B cell (primary cell): ENCODE measurements at regions not wholly inside any gene's neighbourhood (a gene's known extent, or its start where the extent isn't known, plus 50 kb on each side); places are given as distances from the start of the nearest gene placed in this dataset.

Experiments used
- ATAC-seq: fragments of 200-7000 bp; cut with Tn5 transposase; one replicate; pipeline ENCODE4 v1.10.0; 2021; ENCODE audit warnings: low read depth, mild to moderate bottlenecking, moderate number of reproducible peaks, moderate library complexity
- CTCF ChIA-PET: fragments of 350-600 bp; sonication (Branson Sonifier 250); formaldehyde crosslinking; loops from one replicate; lab custom pipeline; 2021; ENCODE audit warnings: antibody characterized with exemption, inconsistent platforms; lab: Charles Lee
- POLR2A ChIA-PET: fragments of 350-600 bp; sonication (Branson Sonifier 250); formaldehyde crosslinking; loops from one replicate; lab custom pipeline; 2021; ENCODE audit warnings: antibody characterized with exemption; lab: Charles Lee
- DNase-seq: peaks from one replicate; pipeline ENCODE4 v3.0.0; 2013
- H2AFZ ChIP-seq: 2 replicates; pipeline ENCODE4 v1.6.1; 2012; ENCODE audit warnings: mild to moderate bottlenecking, low read depth, low read length; ENCODE audit not compliant: insufficient read depth, poor library complexity, severe bottlenecking
- H3K27ac ChIP-seq, 2 donors: 1 replicate in 1 of 2; 2 replicates in 1 of 2; pipeline ENCODE4 v1.5.1; 2012 to 2013; ENCODE audit warnings: low read length in 2 of 2, mild to moderate bottlenecking in 2 of 2, moderate library complexity in 1 of 2
- H3K27me3 ChIP-seq, 4 experiments: fragments of 200-600 bp in 1 of 4; sonication (generic) in 1 of 4; replicated peaks in 1 of 4; 1 replicate in 2 of 4; 2 replicates in 2 of 4; pipeline versions ENCODE4 v1.6.1 to v1.7.0; 2013 to 2016; ENCODE audit warnings: low read length in 3 of 4, mild to moderate bottlenecking in 2 of 4, mixed read lengths in 1 of 4, moderate library complexity in 1 of 4; ENCODE audit not compliant: insufficient read depth in 4 of 4, control insufficient read depth in 3 of 4; ENCODE audit errors: control extremely low read depth in 1 of 4
- H3K36me3 ChIP-seq, 2 experiments: replicated peaks in 1 of 2; 1 replicate in 1 of 2; 2 replicates in 1 of 2; pipeline versions ENCODE4 v1.6.1 to v1.7.1; 2013; ENCODE audit warnings: low read length in 1 of 2; ENCODE audit not compliant: insufficient read depth in 2 of 2, control insufficient read depth in 1 of 2; ENCODE audit errors: control extremely low read depth in 1 of 2, extremely low read depth in 1 of 2
- H3K4me1 ChIP-seq, 2 donors: fragments of 200-600 bp in 1 of 2; sonication (generic) in 1 of 2; 1 replicate in 1 of 2; 2 replicates in 1 of 2; pipeline versions ENCODE4 v1.5.1 to v1.6.1; 2013 to 2017; ENCODE audit warnings: low read length in 2 of 2; ENCODE audit not compliant: control insufficient read depth in 2 of 2, insufficient read depth in 2 of 2
- H3K4me2 ChIP-seq: replicated peaks from 2 replicates; pipeline ENCODE3; 2012; ENCODE audit warnings: mild to moderate bottlenecking, low read depth, low read length; ENCODE audit not compliant: poor library complexity, severe bottlenecking
- H3K4me3 ChIP-seq, 5 experiments: fragments of 200-600 bp in 1 of 5; sonication (generic) in 1 of 5; 1 replicate in 3 of 5; 2 replicates in 2 of 5; pipeline versions ENCODE4 v1.5.1 to v1.7.0; 2011 to 2016; ENCODE audit warnings: low read length in 4 of 5, mild to moderate bottlenecking in 4 of 5, low read depth in 2 of 5, control low read depth in 1 of 5, moderate library complexity in 1 of 5; ENCODE audit not compliant: insufficient read depth in 1 of 5; ENCODE audit errors: control extremely low read depth in 1 of 5, extremely low read depth in 1 of 5
- H3K79me2 ChIP-seq: fragments of 200-600 bp; sonication (generic); one replicate; pipeline ENCODE4 v1.6.0; 2016; ENCODE audit warnings: low read length; ENCODE audit not compliant: control insufficient read depth, insufficient read depth
- H3K9ac ChIP-seq: fragments of 200-600 bp; sonication (generic); 2 replicates; pipeline ENCODE4 v1.6.1; 2017; ENCODE audit warnings: mild to moderate bottlenecking, low read length, moderate library complexity
- H3K9me3 ChIP-seq, 3 donors: one replicate each; pipeline versions ENCODE4 v1.6.1 to v1.7.1; 2013; ENCODE audit warnings: low read length in 2 of 3; ENCODE audit not compliant: control insufficient read depth in 2 of 3, insufficient read depth in 1 of 3; ENCODE audit errors: control extremely low read depth in 1 of 3
- H4K20me1 ChIP-seq: 2 replicates; pipeline ENCODE4 v1.6.0; 2012; ENCODE audit warnings: mild to moderate bottlenecking, low read length; ENCODE audit not compliant: insufficient read depth, control insufficient read depth, poor library complexity, severe bottlenecking
- H3K27ac Mint-ChIP-seq: one replicate; pipeline ENCODE4 v1.8.0; 2021; ENCODE audit warnings: mixed read lengths
- H3K27me3 Mint-ChIP-seq: one replicate; pipeline ENCODE4 v1.8.0; 2021; ENCODE audit warnings: mixed read lengths
- H3K4me1 Mint-ChIP-seq: one replicate; pipeline ENCODE4 v1.8.0; 2021; ENCODE audit warnings: mixed read lengths
- H3K4me3 Mint-ChIP-seq: one replicate; pipeline ENCODE4 v1.8.0; 2021; ENCODE audit warnings: mixed read lengths
- H3K9me3 Mint-ChIP-seq: one replicate; pipeline ENCODE4 v1.8.0; 2022; ENCODE audit warnings: mixed read lengths; ENCODE audit not compliant: insufficient read depth
- EZH2 ChIP-seq: IDR thresholded peaks from 2 replicates; pipeline ENCODE4 v1.6.1; 2012; ENCODE audit warnings: borderline replicate concordance, low read depth, mild to moderate bottlenecking, moderate library complexity, low read length; ENCODE audit not compliant: insufficient read depth, poor library complexity, severe bottlenecking
- WGBS: methylation state at CpG from one replicate; pipeline ENCODE4 v1.1.5; 2013; ENCODE audit warnings: missing lambda C conversion rate; ENCODE audit not compliant: insufficient coverage; 5-methylcytosine and 5-hydroxymethylcytosine counted together
- intact Hi-C: fragments of 100-400 bp; cut with micrococcal nuclease; formaldehyde crosslinking; loops from one replicate; pipeline ENCODE4 v1.10.0; 2022
- TF ChIP-seq, protein P1 (sequence below): fragments of 200-600 bp; IDR thresholded peaks from one replicate; pipeline ENCODE4 v1.8.0; 2022; ENCODE audit warnings: antibody characterized with exemption, mild to moderate bottlenecking

DNA sequence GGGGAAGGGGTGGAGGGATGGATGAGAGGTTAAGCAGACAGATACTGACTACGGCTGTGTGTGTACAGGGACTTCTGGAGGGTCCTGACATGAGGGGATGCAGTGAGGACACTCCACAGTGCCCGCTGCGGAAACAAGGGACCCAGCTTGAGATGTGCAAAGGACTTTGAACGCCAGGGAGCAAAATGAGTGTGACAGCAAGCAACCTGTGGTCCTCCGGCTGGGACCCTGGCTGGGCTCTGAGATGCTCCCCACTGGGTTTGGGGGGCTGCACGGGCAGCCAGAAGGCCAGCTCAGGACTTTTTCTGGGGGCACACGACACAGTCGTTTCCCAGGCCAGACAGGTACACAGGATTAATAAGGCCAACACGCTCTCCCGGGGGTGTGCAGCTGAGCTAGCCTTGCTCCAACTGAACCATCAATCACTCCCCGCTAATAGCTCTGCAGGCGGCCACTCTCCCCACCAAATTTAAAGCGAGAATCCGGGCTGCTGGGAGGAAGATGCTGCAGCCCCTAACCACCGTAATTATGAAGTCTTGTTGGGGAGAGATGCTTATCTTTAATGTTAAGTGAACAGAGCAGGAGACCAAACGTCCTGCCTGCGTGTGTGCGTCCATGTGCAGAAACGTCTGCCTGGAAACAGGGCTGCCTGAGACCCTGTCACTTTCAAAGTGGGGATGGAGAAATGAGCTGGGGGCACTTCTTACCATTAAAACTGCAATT lies 51.6 kb upstream of the DLK1 start:
- H3K27ac Mint-ChIP-seq, result no peak overlapping the region
- H3K36me3 ChIP-seq, result no peaks in the 10 kb centered on the region
- peaks cover 0 to 6% (median 0%) of the 10 kb centered on the region in 3 donors for H3K9me3 ChIP-seq
- WGBS, result 75% methylated on average over 11 of the region's 19 CpGs
- ATAC-seq, result no peak
- H3K4me1 ChIP-seq, result no peaks in the 10 kb centered on the region
- H3K4me3 Mint-ChIP-seq, result no peak overlapping the region
- ChIA-PET POLR2A (no interaction called here), CTCF (no interaction called here)
- DNase-seq, result no peak
- no peak for TF ChIP-seq EZH2
- TF ChIP-seq, protein P1, sequence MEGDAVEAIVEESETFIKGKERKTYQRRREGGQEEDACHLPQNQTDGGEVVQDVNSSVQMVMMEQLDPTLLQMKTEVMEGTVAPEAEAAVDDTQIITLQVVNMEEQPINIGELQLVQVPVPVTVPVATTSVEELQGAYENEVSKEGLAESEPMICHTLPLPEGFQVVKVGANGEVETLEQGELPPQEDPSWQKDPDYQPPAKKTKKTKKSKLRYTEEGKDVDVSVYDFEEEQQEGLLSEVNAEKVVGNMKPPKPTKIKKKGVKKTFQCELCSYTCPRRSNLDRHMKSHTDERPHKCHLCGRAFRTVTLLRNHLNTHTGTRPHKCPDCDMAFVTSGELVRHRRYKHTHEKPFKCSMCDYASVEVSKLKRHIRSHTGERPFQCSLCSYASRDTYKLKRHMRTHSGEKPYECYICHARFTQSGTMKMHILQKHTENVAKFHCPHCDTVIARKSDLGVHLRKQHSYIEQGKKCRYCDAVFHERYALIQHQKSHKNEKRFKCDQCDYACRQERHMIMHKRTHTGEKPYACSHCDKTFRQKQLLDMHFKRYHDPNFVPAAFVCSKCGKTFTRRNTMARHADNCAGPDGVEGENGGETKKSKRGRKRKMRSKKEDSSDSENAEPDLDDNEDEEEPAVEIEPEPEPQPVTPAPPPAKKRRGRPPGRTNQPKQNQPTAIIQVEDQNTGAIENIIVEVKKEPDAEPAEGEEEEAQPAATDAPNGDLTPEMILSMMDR, result no peak
- no peak overlapping the region for H3K4me3 ChIP-seq
- H3K4me1 Mint-ChIP-seq, result no peaks in the 10 kb centered on the region
- no peaks in the 10 kb centered on the region for H3K79me2 ChIP-seq
- H3K27me3 ChIP-seq, result peaks cover 0 to 17% (median 3%) of the 10 kb centered on the region in 4 experiments
- H2AFZ ChIP-seq, result no peak overlapping the region
- H4K20me1 ChIP-seq, result no peaks in the 10 kb centered on the region
- H3K9me3 Mint-ChIP-seq, result no peaks in the 10 kb centered on the region
- H3K27ac ChIP-seq, result no peak overlapping the region
- intact Hi-C loops, result no loop called here
- H3K27me3 Mint-ChIP-seq, result peaks cover 27% of the 10 kb centered on the region
- no peak overlapping the region for H3K9ac ChIP-seq
- H3K4me2 ChIP-seq, result no peak overlapping the region
